CD4-positive, alpha-beta T cell (primary cell): ENCODE measurements at regions not wholly inside any gene's neighbourhood (a gene's known extent, or its start where the extent isn't known, plus 50 kb on each side); places are given as distances from the start of the nearest gene placed in this dataset.

Experiments used
- ATAC-seq: fragments of 200-7000 bp; cut with Tn5 transposase; one replicate; pipeline ENCODE4 v1.10.0; 2022; ENCODE audit warnings: mild to moderate bottlenecking; ENCODE audit not compliant: poor library complexity
- CTCF ChIA-PET: fragments of 350-600 bp; sonication (Branson Sonifier 250); formaldehyde crosslinking; loops from one replicate; lab custom pipeline; 2021; ENCODE audit warnings: antibody characterized with exemption, inconsistent platforms; lab: Charles Lee
- POLR2A ChIA-PET: fragments of 350-600 bp; sonication (Branson Sonifier 250); formaldehyde crosslinking; loops from one replicate; lab custom pipeline; 2021; ENCODE audit warnings: antibody characterized with exemption, inconsistent platforms; lab: Charles Lee
- DNase-seq, 14 experiments: peaks; one replicate each; pipeline ENCODE4 v3.0.0-alpha.2; 2013 to 2020; ENCODE audit warnings: mixed read lengths in 2 of 14
- H3K27ac ChIP-seq, 2 donors: one replicate each; pipeline versions ENCODE4 v1.5.1 to v1.7.0; 2013; ENCODE audit warnings: low read length in 2 of 2, low read depth in 1 of 2, mild to moderate bottlenecking in 1 of 2
- H3K27me3 ChIP-seq, 2 experiments: 1 replicate in 1 of 2; 2 replicates in 1 of 2; pipeline versions ENCODE4 v1.6.1 to v1.7.0; 2013; ENCODE audit warnings: low read length in 2 of 2, control low read depth in 1 of 2, mild to moderate bottlenecking in 1 of 2, moderate library complexity in 1 of 2; ENCODE audit not compliant: insufficient read depth in 2 of 2, control insufficient read depth in 1 of 2
- H3K36me3 ChIP-seq: one replicate; pipeline ENCODE4 v1.6.1; 2013; ENCODE audit warnings: low read length, control low read depth; ENCODE audit not compliant: insufficient read depth
- H3K4me1 ChIP-seq: one replicate; pipeline ENCODE4 v1.6.1; 2013; ENCODE audit warnings: low read length, control low read depth; ENCODE audit not compliant: insufficient read depth
- H3K4me3 ChIP-seq: one replicate; pipeline ENCODE4 v1.5.1; 2013; ENCODE audit warnings: mild to moderate bottlenecking, low read length, moderate library complexity
- H3K9me3 ChIP-seq, 2 experiments: 1 replicate in 1 of 2; 2 replicates in 1 of 2; pipeline versions ENCODE4 v1.6.1 to v1.7.0; 2013; ENCODE audit warnings: low read length in 2 of 2, mild to moderate bottlenecking in 2 of 2, control low read depth in 1 of 2, moderate library complexity in 1 of 2; ENCODE audit not compliant: control insufficient read depth in 1 of 2, insufficient read depth in 1 of 2
- H3K27ac Mint-ChIP-seq: one replicate; pipeline ENCODE4 v1.8.0; 2020; ENCODE audit warnings: mixed read lengths
- H3K27me3 Mint-ChIP-seq: one replicate; pipeline ENCODE4 v1.8.0; 2021; ENCODE audit warnings: mixed read lengths
- H3K36me3 Mint-ChIP-seq: one replicate; pipeline ENCODE4 v1.8.0; 2021; ENCODE audit warnings: low read depth, mixed read lengths
- H3K4me1 Mint-ChIP-seq: one replicate; pipeline ENCODE4 v1.8.0; 2021; ENCODE audit warnings: low read depth, mixed read lengths
- H3K4me3 Mint-ChIP-seq: one replicate; pipeline ENCODE4 v1.8.0; 2020; ENCODE audit warnings: mild to moderate bottlenecking, mixed read lengths
- H3K9me3 Mint-ChIP-seq: one replicate; pipeline ENCODE4 v1.8.0; 2020; ENCODE audit warnings: mixed read lengths
- intact Hi-C, 2 experiments: fragments of 100-400 bp; cut with DNase I in 1 of 2; cut with micrococcal nuclease in 1 of 2; formaldehyde crosslinking; loops; one replicate each; pipeline versions ENCODE4 v1.15.1 to v1.9.0; 2023 to 2025; cut with DNase I, micrococcal nuclease
- TF ChIP-seq, protein P1 (sequence below): fragments of 200-600 bp; IDR thresholded peaks from one replicate; pipeline ENCODE4 v1.8.0; 2022; ENCODE audit warnings: antibody characterized with exemption, mild to moderate bottlenecking

DNA sequence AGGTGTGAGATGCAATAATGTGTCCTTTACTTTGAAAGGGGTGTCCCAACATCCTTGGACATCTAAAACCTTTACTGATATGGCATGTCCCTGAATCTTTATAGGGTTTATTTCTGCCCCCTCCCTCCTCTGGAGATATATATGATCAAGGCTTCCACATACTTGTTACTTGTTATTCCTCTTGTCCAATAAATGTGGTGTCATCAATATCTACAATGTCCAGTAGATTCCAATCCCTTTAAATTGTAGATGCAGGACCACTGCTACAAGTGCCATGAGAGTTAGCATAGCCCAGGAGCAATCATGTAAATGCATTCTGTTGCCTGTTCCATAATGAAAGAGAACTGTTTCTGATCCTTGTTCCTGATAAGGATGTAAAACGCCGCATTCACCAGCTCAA is 479.7 kb upstream of the MEIS1 start:
- CTCF ChIA-PET = no interaction called here
- H3K4me1 Mint-ChIP-seq = no peaks in the 10 kb centered on the region
- POLR2A ChIA-PET = no interaction called here
- TF ChIP-seq, protein P1, sequence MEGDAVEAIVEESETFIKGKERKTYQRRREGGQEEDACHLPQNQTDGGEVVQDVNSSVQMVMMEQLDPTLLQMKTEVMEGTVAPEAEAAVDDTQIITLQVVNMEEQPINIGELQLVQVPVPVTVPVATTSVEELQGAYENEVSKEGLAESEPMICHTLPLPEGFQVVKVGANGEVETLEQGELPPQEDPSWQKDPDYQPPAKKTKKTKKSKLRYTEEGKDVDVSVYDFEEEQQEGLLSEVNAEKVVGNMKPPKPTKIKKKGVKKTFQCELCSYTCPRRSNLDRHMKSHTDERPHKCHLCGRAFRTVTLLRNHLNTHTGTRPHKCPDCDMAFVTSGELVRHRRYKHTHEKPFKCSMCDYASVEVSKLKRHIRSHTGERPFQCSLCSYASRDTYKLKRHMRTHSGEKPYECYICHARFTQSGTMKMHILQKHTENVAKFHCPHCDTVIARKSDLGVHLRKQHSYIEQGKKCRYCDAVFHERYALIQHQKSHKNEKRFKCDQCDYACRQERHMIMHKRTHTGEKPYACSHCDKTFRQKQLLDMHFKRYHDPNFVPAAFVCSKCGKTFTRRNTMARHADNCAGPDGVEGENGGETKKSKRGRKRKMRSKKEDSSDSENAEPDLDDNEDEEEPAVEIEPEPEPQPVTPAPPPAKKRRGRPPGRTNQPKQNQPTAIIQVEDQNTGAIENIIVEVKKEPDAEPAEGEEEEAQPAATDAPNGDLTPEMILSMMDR = no peak
- DNase-seq (no peak), ATAC-seq (no peak)
- no peaks in the 10 kb centered on the region for H3K27me3 Mint-ChIP-seq
- no peak overlapping the region for H3K4me3 Mint-ChIP-seq
- no peak overlapping the region for H3K27ac Mint-ChIP-seq
- H3K36me3 ChIP-seq = no peaks in the 10 kb centered on the region
- no peaks in the 10 kb centered on the region for H3K9me3 ChIP-seq
- no peak overlapping the region for H3K27ac ChIP-seq
- H3K4me3 ChIP-seq = no peak overlapping the region
- H3K4me1 ChIP-seq = no peaks in the 10 kb centered on the region
- H3K36me3 Mint-ChIP-seq = no peaks in the 10 kb centered on the region
- intact Hi-C loops = no loop called here
- H3K9me3 Mint-ChIP-seq = peaks cover 8% of the 10 kb centered on the region
- no peaks in the 10 kb centered on the region for H3K27me3 ChIP-seq

DNA sequence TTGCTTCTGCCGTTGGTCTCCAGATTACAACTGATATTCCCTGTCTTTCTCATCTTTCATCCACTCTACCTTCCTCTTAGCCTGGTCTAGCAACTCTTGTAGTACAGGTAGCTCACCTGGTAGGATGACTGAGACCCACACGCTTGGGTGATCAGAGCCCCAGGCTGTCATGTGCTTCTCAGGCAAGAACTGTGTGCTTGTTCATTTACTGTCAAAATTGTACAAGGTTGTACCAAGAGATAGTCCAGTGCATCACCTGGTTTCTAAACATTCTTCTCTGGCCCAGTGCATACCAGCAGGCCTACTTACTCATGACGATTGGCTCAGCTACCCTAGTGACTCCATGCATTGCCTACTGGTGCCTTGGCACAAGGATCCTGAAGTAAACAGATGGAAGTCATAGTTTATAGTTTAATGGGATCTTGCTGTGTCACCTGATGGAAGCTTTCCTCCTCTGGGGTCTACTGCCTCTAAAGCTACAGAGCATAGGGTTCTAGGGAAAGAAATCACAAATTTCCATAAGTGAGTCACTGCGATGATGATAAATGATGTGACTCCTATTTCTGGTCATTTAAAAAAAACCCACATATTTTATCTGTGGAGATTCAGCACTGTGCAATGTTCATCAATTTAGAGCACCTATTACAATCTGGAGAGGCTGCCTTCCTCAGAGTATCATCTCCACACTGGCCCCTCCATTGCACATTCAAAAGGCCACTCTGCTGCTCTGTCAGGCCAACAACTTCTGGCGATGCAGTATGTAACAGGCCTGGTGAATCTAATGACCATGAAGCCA is 481.8 kb upstream of the MEIS1 start:
- ATAC-seq = no peak
- no peaks in the 10 kb centered on the region for H3K36me3 Mint-ChIP-seq
- no peaks in the 10 kb centered on the region for H3K4me1 Mint-ChIP-seq

DNA sequence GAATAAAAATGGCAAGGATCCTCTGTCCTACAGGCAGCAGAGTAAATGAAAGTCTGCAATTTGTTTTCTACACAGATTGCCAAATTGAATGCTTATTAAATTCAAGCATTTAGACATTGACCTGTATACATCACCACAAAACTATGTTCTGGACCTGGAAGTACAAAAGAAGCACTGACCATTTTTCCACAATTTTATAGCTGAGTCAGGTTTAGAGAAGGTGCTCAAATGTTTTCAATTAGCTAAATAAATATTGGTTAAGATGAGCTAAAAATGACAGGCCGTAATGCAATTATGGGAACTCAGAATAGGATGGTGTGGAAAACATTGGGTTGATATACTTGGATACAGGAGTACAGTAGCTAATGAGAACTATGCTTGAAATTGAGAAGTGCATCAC is 490.7 kb upstream of the MEIS1 start:
- DNase-seq (no peak), ATAC-seq (no peak)
- Mint-ChIP-seq H3K4me1 (no peaks in the 10 kb centered on the region), H3K27ac (no peak overlapping the region), H3K4me3 (no peak overlapping the region), H3K27me3 (no peaks in the 10 kb centered on the region), H3K36me3 (no peaks in the 10 kb centered on the region), H3K9me3 (no peaks in the 10 kb centered on the region)
- no peaks in the 10 kb centered on the region for H3K4me1 ChIP-seq
- peaks cover 0 to 6% of the 10 kb centered on the region in 2 experiments for H3K9me3 ChIP-seq
- intact Hi-C loops = no loop called here
- CTCF ChIA-PET = no interaction called here
- H3K27me3 ChIP-seq = no peaks in the 10 kb centered on the region
- H3K27ac ChIP-seq = no peak overlapping the region
- no peaks in the 10 kb centered on the region for H3K36me3 ChIP-seq
- TF ChIP-seq, protein P1 = no peak
- H3K4me3 ChIP-seq = no peak overlapping the region
- POLR2A ChIA-PET = no interaction called here

More for the DNA sequence above, 481.8 kb upstream of the MEIS1 start:
- CTCF ChIA-PET = no interaction called here
- no peak overlapping the region for H3K27ac ChIP-seq
- DNase-seq = no peak
- H3K9me3 ChIP-seq = no peaks in the 10 kb centered on the region
- POLR2A ChIA-PET = no interaction called here
- H3K9me3 Mint-ChIP-seq = peaks cover 8% of the 10 kb centered on the region
- no peak overlapping the region for H3K4me3 Mint-ChIP-seq
- TF ChIP-seq, protein P1 = no peak
- H3K27ac Mint-ChIP-seq = no peak overlapping the region
- H3K4me3 ChIP-seq = no peak overlapping the region
- H3K36me3 ChIP-seq = no peaks in the 10 kb centered on the region
- H3K27me3 Mint-ChIP-seq = no peaks in the 10 kb centered on the region
- intact Hi-C loops = no loop called here
- no peaks in the 10 kb centered on the region for H3K27me3 ChIP-seq
- H3K4me1 ChIP-seq = no peaks in the 10 kb centered on the region
